Prostate gland (tissue), 2 donors: ENCODE measurements at regions not wholly inside any gene's neighbourhood (a gene's known extent, or its start where the extent isn't known, plus 50 kb on each side); places are given as distances from the start of the nearest gene placed in this dataset.

Experiments
- CTCF ChIP-seq, 4 experiments: fragments of 200-600 bp in 2 of 4; fragments of 450-650 bp in 2 of 4; sonication (generic) in 2 of 4; IDR thresholded peaks; 1 replicate in 3 of 4; 2 replicates in 1 of 4; pipeline ENCODE4 v1.5.1; 2016 to 2019; ENCODE audit warnings: antibody characterized with exemption in 4 of 4, mild to moderate bottlenecking in 2 of 4, moderate library complexity in 2 of 4
- POLR2A ChIP-seq: fragments of 450-650 bp; IDR thresholded peaks from one replicate; pipeline ENCODE4 v1.6.1; 2016; ENCODE audit warnings: antibody characterized with exemption, mild to moderate bottlenecking
- POLR2AphosphoS5 ChIP-seq: sonication (generic); formaldehyde crosslinking; IDR thresholded peaks from one replicate; pipeline ENCODE4 v1.6.1; 2017; ENCODE audit warnings: antibody characterized with exemption

- TF ChIP-seq CTCF (IDR thresholded peaks at IDR 0.05) (no peak), POLR2AphosphoS5 (no peak), POLR2A (no peak)
These were observed 262.6 kb upstream of the TPM1 start for GRCh38 chr15:62779899-62780298.
